KG1 (cell line): ENCODE measurements at regions not wholly inside any gene's neighbourhood (a gene's known extent, or its start where the extent isn't known, plus 50 kb on each side); places are given as distances from the start of the nearest gene placed in this dataset.

ENCODE experiments used
- DNase-seq: peaks from one replicate; lab custom pipeline; 2025; lab: John Stamatoyannopoulos, UW

DNA sequence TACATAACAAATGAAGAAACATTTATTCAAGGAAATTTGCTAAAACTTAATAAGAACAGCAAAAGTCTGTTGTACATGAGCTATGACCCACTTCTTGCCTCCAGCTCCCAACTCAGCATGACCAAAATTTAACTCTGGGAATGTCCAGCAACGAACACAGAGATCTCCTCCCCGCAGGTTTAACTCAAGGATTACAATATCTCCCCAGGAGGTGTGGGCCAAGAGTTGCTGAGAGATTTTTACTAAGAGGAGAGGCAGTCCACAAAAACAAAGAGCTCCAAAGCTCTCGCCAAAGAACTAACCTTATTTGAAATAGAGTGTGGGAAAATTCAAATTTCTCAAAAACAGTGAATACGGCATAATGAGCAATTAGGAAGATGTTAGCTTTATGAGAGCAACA is 318.5 kb downstream of the GRB14 start:
- no peak for DNase-seq

GRCh38 chr2:164288235-164288634 is 333.0 kb downstream of the GRB14 start:
- DNase-seq, result no peak

DNA sequence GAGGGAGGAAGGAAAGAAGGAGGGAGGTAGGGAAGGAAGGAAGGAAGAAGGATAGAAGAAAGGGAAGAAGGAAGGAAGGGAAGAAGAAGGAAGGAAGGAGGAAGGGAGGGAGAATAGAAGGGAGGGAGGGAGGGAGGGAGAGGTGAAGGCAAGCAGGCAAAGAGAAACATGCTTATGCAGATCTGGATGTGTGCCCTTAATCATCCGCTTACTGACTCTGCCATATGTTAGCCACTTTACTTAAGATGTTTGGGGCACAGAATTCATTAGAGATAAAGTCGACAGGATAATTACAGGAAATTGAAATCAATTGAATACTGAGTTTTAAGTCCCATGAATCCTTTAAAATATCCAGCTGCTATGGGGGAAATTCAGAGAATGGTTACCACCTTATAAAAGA is 334.2 kb downstream of the GRB14 start:
- no peak for DNase-seq

DNA sequence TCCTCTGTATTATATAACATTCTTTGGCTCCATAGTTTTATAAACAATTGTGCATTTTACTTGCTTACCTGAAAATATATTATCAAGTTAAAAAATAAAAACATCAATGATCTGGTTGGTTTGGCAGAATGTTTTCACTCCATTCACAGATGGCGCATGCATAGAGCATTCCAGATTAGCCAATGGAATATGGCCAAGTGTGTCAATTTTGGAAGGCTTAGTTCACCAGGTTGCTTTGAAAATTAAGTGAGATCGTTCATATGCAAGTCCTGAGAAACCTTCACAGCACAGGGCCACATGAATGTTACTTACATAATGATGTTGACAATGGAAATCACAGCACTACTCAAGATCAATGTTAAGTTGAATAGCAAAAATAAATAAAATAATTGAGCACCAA is 335.7 kb downstream of the GRB14 start:
- DNase-seq, result no peak

DNA sequence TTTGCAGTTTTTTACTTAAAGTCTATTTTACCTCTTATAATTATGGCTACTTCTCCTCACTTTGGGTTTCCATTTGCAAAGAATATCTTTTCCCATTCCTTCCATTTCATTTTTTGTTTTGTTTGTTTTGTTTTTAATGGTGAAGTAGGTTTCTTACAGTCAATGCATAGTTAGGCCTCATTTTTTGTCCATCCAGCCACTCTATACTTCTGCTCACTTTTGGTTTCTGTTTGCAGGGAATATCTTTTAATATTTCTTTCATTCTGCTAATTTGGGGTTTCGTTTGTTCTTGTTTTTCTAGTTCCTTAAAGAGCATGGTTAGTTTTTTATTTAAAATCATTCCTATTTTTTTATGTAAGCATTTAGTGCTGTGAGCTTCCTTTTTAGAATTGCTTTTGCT is 339.4 kb downstream of the GRB14 start:
- DNase-seq, result no peak

GRCh38 chr2:164275659-164276058 is 345.6 kb downstream of the GRB14 start:
- no peak for DNase-seq

DNA sequence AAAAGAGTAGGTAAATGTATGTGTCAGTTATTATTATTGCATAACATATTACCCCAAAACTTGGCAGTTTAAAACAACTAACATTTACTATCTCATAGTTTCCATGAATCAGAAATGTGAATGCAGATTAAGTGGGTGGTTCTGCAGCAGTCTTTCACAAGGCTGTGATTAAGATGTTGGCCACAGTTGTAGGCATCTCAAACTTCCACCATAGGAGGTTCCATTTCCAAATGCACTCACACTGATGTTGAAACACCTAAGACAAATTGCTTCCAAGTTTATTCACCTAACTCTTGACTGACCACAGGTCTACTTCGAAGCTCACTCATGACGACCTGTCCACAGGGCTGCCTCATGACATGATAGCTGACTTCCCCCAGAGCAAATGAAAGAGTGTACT is 360.8 kb downstream of the GRB14 start:
- no peak for DNase-seq

- DNase-seq, result no peak
These were observed 363.5 kb downstream of the GRB14 start for GRCh38 chr2:164257742-164258141.

DNA sequence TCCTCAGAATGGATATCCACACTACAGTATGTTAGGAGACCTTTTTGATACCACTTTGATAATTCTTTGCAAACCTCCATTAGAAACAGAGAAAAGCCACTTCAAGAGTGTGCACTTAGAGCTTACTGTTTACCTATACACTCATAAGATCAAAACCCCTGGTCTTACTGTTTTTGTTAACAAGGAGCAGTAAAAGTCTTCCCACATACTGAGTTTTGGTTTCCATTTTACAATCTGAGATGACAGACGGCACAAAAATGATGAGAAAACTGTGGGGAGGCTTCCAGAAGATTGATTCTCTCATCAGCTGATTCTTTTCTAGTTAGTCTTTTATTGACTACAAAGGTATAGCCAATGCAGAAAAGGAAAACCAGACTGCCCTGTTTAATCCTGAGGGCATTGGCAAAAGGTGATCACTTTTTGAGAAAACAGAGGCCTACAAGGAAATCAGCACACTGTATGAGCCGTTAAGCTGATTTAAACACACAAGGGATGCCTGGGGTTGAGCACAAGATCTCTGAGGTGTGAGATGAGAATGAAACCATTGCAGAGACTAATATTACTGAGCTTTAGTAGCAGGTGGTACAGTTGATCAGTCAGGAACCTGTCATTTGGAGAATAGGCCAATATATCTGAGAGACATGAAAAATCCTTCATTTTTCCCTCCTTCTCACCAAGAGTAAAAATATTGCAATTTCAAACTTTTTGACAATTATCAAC is 368.6 kb downstream of the GRB14 start:
- DNase-seq, result no peak

- no peak for DNase-seq
These were observed 378.0 kb downstream of the GRB14 start for GRCh38 chr2:164243315-164243714.

DNA sequence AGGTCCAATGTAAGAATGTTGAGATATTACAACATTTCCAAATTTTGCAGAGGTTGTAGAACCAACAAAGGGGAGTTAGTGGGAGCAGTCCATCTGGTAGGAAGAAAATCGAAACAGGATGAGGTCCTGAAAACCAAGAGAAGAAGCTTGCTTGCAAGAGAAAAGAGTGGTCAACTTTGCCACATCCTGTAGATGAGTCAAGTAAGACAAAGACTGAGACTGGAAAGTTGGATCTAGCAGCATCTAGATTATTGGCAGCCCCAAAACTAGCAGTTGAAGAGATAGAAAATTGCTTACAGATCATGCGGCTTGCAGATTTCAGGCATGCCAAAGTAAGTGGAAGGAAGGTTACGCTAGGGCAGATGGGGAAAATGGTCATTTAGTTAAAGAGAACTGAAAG is 378.9 kb downstream of the GRB14 start:
- no peak for DNase-seq

GRCh38 chr2:164234074-164234473 is 387.2 kb downstream of the GRB14 start:
- no peak for DNase-seq

DNA sequence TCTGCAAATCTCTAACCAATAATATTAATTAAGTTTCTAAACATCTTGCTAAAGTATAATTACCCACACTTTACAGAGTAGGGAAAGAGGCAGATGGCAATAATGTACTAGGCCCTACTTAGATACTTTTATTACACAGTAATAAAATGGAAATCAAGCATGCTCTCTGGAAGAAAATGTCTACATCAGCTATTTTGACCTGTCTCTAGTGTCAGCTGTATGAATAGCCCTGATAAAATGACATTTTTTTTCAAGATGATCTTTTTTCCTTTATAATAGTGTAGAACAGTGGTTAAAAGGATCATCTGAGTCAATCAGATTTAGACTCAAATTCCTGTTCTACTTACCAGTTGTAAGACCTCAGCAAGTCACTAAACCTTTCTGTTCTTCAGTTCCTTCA is 397.3 kb downstream of the GRB14 start:
- no peak for DNase-seq

DNA sequence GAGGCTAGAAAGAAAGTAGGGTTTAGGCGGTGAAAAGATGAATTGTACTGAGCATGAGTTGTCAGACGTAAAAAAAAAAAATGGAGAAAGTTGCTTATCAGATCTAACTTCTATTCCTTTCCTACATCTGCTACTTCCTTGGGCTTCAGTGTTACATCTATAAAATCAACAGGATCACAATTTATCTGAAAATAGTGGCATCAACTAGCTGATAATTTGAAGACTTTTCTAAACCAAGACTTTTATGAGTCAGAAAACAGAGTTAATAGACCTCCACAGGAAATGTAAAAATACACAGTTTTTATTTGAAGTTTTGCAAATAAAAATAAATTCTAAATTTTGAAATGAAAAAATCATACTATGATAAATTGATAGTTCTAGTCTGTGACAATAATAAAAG is 399.8 kb downstream of the GRB14 start:
- no peak for DNase-seq

DNA sequence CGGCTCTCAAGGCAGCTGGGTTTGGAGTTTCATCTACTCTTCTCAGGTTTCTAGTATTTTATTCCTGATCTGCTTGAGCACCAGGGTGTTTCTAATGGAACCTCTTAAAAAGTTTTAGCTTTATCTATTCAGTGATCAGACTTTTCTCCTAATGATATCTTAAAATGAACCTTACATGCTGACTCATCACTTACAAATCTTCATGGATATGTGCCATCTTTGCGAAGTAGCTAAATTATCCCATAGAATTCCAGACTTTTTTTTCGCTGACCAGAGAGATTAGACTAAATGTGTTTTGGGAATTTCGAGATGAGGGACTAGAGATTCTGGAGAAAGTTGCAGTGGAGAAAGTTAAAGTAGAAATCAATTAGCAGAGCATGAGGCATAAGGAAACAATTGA is 401.0 kb downstream of the GRB14 start:
- DNase-seq, result no peak

- no peak for DNase-seq
These were observed 407.4 kb downstream of the GRB14 start for GRCh38 chr2:164213916-164214315.

- no peak for DNase-seq
These were observed 415.9 kb downstream of the GRB14 start for GRCh38 chr2:164205347-164205746.

- DNase-seq, result no peak
These were observed 418.2 kb downstream of the GRB14 start for GRCh38 chr2:164203131-164203530.

GRCh38 chr2:164198256-164198655 is 423.0 kb downstream of the GRB14 start:
- no peak for DNase-seq

- DNase-seq, result no peak
These were observed 430.6 kb downstream of the GRB14 start for GRCh38 chr2:164190700-164191099.

DNA sequence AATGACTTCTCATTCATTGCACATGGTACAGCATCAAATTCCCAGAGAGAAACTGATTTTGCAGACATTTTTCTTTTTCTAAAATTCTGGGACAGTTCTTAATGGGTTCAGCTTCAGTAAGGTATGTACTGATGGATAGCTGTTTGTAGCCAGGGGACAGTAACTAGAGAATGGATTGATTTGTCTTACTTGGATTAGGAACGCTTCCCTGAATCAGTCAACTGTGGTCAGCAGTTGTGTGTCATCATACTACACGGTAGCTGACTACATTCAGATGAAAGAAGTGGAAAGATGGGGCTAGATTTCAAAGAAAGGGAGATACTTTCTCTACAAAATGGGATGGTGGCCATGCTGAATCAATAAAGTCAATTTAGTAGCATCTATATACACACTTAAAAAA is 431.4 kb downstream of the GRB14 start:
- DNase-seq, result no peak

DNA sequence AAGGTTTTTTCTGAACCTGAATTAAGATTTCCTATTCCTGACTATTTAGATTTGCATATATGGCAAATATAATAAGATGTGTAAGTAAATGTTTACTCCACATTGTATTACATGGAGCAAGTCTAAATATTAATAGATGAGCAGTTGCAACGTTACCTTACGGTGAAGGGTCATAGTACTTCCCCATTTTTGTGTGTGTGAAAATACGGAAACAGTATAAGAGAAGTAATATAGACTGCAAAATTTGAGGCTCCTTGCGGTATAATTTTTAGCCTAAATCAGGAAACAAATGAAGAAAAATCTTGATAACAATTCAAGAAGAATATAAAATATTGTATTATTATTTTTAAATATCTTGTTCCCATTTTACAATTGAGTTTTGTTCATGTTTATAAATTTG is 434.2 kb downstream of the GRB14 start:
- DNase-seq, result no peak

- no peak for DNase-seq
These were observed 434.7 kb downstream of the GRB14 start for GRCh38 chr2:164186591-164186990.

DNA sequence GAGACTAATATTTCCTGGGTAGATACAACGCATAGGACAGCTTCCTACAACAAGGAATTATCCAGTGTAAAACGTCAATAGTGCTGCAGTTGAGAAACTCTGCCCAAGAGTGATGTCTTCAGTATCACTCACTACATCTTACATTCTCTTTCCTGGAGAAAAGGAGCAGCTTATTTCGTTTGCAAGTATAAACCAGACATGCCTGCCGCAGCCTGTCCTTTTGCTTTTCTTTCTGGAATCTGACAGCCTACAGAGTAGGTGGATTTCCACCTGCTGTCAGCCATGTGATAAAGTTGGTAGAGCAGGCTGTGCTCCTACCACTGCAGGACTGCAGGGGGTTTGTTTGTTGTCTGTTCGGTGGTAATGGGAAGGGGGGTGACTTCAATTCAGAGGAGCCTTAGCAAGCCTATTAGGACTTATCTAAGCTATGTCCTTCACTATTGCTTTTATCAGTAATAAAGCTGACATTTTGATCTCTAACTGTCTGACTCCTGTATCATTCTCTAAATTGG is 439.1 kb downstream of the GRB14 start:
- DNase-seq, result no peak
